ENCODE measurements at regions not wholly inside any gene's neighbourhood (a gene's known extent, or its start where the extent isn't known, plus 50 kb on each side); places are given as distances from the start of the nearest gene placed in this dataset.

DNA sequence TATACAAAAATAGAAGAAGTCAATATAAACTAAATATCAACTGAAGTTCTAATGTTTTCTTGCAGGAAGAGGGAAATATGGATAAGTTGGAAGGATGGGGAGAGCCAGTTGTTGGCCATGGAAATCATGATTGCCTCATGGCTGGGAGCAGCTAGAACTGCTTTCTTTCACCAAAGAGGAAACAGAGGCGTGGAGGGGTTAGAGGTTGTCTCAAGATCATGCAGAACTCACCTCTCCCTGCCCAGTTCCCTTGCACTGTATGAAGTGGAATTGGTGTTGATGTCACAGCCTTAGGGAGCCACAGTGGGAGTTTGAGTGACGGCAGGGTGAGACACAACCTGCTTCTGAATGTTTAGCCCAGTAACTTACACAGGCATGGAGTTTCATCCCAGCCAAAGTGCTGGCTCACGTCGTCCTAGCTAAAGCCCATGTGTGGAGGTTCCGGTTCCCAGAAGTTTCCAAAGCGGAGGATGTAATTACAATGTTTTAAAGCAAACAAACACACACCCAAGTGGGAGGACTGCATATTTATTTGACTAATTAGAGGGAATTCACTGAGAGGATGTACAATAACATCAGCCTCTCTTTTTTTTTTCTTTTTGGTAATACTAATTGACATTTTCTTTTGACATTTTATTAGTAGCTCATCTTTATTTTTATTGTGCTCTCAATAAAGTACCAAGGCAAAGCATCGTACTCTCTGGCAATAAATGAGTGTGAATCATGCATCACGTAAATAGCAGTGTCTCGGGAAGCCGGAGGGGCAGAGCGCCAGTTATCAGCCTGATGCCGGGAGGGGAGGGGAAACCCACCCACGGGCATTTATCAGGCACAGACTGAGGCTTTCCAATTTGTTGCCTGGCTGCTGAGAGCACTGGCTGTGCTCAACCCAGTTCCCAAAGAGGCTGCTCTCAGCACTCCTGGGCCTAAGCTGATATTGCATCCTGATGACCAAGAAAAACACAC lies 118.7 kb upstream of the CDH5 start:
- TF ChIP-seq, protein P1, sequence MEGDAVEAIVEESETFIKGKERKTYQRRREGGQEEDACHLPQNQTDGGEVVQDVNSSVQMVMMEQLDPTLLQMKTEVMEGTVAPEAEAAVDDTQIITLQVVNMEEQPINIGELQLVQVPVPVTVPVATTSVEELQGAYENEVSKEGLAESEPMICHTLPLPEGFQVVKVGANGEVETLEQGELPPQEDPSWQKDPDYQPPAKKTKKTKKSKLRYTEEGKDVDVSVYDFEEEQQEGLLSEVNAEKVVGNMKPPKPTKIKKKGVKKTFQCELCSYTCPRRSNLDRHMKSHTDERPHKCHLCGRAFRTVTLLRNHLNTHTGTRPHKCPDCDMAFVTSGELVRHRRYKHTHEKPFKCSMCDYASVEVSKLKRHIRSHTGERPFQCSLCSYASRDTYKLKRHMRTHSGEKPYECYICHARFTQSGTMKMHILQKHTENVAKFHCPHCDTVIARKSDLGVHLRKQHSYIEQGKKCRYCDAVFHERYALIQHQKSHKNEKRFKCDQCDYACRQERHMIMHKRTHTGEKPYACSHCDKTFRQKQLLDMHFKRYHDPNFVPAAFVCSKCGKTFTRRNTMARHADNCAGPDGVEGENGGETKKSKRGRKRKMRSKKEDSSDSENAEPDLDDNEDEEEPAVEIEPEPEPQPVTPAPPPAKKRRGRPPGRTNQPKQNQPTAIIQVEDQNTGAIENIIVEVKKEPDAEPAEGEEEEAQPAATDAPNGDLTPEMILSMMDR (IDR thresholded peaks at IDR 0.05): no peak
- no peak for TF ChIP-seq POLR2A (IDR thresholded peaks at IDR 0.05)

Measured in uterus (tissue), 2 donors.